Spleen (tissue), 11 donors: ENCODE measurements at regions not wholly inside any gene's neighbourhood (a gene's known extent, or its start where the extent isn't known, plus 50 kb on each side); places are given as distances from the start of the nearest gene placed in this dataset.
"Not testable (repeated sequence)": the region's sequence is repeated elsewhere in the genome, so short reads cannot be mapped to it uniquely, and the experiment has no call there.

Experiments
- DNase-seq: peaks from one replicate; pipeline ENCODE4 v3.0.0-alpha.2; 2020
- H3K27ac ChIP-seq, 8 donors: fragments of 200-600 bp; sonication (generic) in 7 of 8; 1 replicate in 4 of 8; 2 replicates in 4 of 8; pipeline versions ENCODE4 v1.5.0 to v1.8.0; 2016 to 2021; ENCODE audit warnings: inconsistent platforms in 4 of 8, mild to moderate bottlenecking in 4 of 8, moderate library complexity in 1 of 8
- H3K27me3 ChIP-seq, 7 donors: fragments of 200-600 bp; sonication (generic) in 6 of 7; replicated peaks in 1 of 7; 1 replicate in 4 of 7; 2 replicates in 3 of 7; pipeline versions ENCODE4 v1.5.0 to v1.8.0; 2016 to 2021; ENCODE audit warnings: inconsistent platforms in 3 of 7, mild to moderate bottlenecking in 1 of 7
- H3K36me3 ChIP-seq, 6 donors: fragments of 200-600 bp; sonication (generic) in 5 of 6; 1 replicate in 4 of 6; 2 replicates in 2 of 6; pipeline versions ENCODE4 v1.5.0 to v1.8.0; 2016 to 2021; ENCODE audit warnings: inconsistent platforms in 2 of 6
- H3K4me1 ChIP-seq, 6 donors: fragments of 200-600 bp; sonication (generic) in 5 of 6; 1 replicate in 3 of 6; 2 replicates in 3 of 6; pipeline versions ENCODE4 v1.5.0 to v1.8.0; 2016 to 2021; ENCODE audit warnings: inconsistent platforms in 3 of 6
- H3K4me3 ChIP-seq, 8 donors: fragments of 200-600 bp; sonication (generic) in 7 of 8; 1 replicate in 4 of 8; 2 replicates in 4 of 8; pipeline versions ENCODE4 v1.5.0 to v1.8.0; 2016 to 2021; ENCODE audit warnings: inconsistent platforms in 4 of 8, mild to moderate bottlenecking in 4 of 8, moderate library complexity in 2 of 8
- H3K9me3 ChIP-seq, 8 donors: fragments of 200-600 bp; sonication (generic) in 7 of 8; 1 replicate in 4 of 8; 2 replicates in 4 of 8; pipeline versions ENCODE4 v1.5.0 to v1.8.0; 2016 to 2021; ENCODE audit warnings: inconsistent platforms in 4 of 8
- POLR2A ChIP-seq, 3 donors: fragments of 450-650 bp; IDR thresholded peaks; one replicate each; pipeline ENCODE4 v1.5.1; 2017; ENCODE audit warnings: antibody characterized with exemption in 3 of 3, mild to moderate bottlenecking in 1 of 3
- POLR2AphosphoS5 ChIP-seq, 3 donors: sonication (generic); formaldehyde crosslinking; IDR thresholded peaks; one replicate each; pipeline ENCODE4 v1.5.1; 2017; ENCODE audit warnings: antibody characterized with exemption in 3 of 3
- WGBS, 5 donors: extraction: QIAGEN DNeasy Blood & Tissue Kit in 3 of 5; methylation state at CpG; one replicate each; pipeline versions ENCODE4 v1.1.5 to v1.1.7; 2013 to 2018; 5-methylcytosine and 5-hydroxymethylcytosine counted together
- intact Hi-C: fragments of 100-400 bp; cut with DNase I; formaldehyde crosslinking; loops from one replicate; pipeline ENCODE4 v1.15.0; 2023; ENCODE audit warnings: low total_unique reads
- TF ChIP-seq, protein P1 (sequence below), 11 experiments: fragments of 200-600 bp in 7 of 11; fragments of 450-650 bp in 4 of 11; sonication (generic) in 4 of 11; IDR thresholded peaks in 8 of 11; conservative IDR thresholded peaks in 3 of 11; 1 replicate in 7 of 11; 2 replicates in 4 of 11; pipeline versions ENCODE4 v1.4.0 to v1.8.0; 2016 to 2021; ENCODE audit warnings: antibody characterized with exemption in 11 of 11, inconsistent platforms in 4 of 11, mild to moderate bottlenecking in 1 of 11
- donor health status: healthy with polysubstance abuse.
- donor health status: DM: no; HTN: no; CAD: no; lungs with moderate emphysema.
- donor health status: DM: no; HTN: no; CAD: no.
- donor health status: Bipolar disorder and iron deficiency.
- donor health status: healthy.
- donor health status: DM: no; HTN: no; CAD: no.
- donor health status: DM: yes; HTN: yes; CAD: no.

DNA sequence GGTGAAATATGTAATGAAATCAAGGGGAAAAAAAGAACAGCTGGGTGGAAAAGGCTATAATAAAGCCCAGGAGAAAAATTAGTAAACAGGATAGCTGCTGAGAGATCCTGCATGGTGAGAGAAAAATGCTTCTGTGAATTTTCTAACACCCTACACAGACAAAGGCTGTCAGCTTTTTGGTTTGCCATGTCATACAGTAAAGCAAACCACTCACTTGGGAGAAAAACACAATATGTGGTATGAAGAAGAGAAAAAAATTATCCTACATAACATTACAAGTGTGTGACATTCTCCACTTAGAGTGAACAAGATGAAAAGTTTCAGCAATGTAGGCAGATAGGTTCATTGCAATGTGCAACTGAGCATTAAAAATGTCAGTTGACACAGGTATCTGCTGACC lies 133.6 kb downstream of the PLPPR4 start:
- Histone ChIP-seq H3K27ac (no peak overlapping the region), H3K27me3 (no peaks in the 10 kb centered on the region), H3K9me3 (no peaks in the 10 kb centered on the region), H3K36me3 (no peaks in the 10 kb centered on the region), H3K4me3 (no peak overlapping the region), H3K4me1 (no peaks in the 10 kb centered on the region)
- intact Hi-C loops: no loop called here
- TF ChIP-seq, protein P1, sequence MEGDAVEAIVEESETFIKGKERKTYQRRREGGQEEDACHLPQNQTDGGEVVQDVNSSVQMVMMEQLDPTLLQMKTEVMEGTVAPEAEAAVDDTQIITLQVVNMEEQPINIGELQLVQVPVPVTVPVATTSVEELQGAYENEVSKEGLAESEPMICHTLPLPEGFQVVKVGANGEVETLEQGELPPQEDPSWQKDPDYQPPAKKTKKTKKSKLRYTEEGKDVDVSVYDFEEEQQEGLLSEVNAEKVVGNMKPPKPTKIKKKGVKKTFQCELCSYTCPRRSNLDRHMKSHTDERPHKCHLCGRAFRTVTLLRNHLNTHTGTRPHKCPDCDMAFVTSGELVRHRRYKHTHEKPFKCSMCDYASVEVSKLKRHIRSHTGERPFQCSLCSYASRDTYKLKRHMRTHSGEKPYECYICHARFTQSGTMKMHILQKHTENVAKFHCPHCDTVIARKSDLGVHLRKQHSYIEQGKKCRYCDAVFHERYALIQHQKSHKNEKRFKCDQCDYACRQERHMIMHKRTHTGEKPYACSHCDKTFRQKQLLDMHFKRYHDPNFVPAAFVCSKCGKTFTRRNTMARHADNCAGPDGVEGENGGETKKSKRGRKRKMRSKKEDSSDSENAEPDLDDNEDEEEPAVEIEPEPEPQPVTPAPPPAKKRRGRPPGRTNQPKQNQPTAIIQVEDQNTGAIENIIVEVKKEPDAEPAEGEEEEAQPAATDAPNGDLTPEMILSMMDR (IDR thresholded peaks at IDR 0.05 in 8 of 11, conservative IDR thresholded peaks at IDR 0.05 in 3 of 11): no peak
- no peak for TF ChIP-seq POLR2AphosphoS5 (IDR thresholded peaks at IDR 0.05)
- TF ChIP-seq POLR2A (IDR thresholded peaks at IDR 0.05): no peak
- DNase-seq: no peak

DNA sequence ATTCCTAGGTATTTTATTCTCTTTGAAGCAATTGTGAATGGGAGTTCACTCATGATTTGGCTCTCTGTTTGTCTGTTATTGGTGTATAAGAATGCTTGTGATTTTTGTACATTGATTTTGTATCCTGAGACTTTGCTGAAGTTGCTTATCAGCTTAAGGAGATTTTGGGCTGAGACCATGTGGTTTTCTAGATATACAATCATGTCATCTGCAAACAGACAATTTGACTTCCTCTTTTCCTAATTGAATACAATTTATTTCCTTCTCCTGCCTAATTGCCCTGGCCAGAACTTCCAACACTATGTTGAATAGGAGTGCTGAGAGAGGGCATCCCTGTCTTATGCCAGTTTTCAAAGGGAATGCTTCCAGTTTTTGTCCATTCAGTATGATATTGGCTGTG lies 137.3 kb downstream of the PLPPR4 start:
- H3K4me3 ChIP-seq, H3K4me1 ChIP-seq, H3K27me3 ChIP-seq, H3K27ac ChIP-seq, intact Hi-C loops, DNase-seq, H3K36me3 ChIP-seq, H3K9me3 ChIP-seq: not testable (repeated sequence)

DNA sequence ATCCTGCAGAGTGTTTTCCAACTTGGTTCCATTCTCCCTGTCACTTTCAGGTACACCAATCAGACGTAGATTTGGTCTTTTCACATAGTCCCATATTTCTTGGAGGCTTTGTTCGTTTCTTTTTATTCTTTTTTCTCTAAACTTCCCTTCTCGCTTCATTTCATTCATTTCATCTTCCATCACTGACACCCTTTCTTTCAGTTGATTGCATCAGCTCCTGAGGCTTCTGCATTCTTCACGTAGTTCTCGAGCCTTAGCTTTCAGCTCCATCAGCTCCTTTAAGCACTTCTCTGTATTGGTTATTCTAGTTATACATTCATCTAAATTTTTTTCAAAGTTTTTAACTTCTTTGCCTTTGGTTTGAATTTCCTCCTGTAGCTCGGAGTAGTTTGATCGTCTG lies 140.1 kb downstream of the PLPPR4 start:
- DNase-seq, H3K27me3 ChIP-seq, H3K9me3 ChIP-seq, H3K4me1 ChIP-seq, H3K4me3 ChIP-seq, intact Hi-C loops, H3K27ac ChIP-seq, H3K36me3 ChIP-seq: not testable (repeated sequence)
- 86 to 96% (median 92%) methylated on average over 5 to 7 of the region's 7 CpGs for WGBS, 5 donors

DNA sequence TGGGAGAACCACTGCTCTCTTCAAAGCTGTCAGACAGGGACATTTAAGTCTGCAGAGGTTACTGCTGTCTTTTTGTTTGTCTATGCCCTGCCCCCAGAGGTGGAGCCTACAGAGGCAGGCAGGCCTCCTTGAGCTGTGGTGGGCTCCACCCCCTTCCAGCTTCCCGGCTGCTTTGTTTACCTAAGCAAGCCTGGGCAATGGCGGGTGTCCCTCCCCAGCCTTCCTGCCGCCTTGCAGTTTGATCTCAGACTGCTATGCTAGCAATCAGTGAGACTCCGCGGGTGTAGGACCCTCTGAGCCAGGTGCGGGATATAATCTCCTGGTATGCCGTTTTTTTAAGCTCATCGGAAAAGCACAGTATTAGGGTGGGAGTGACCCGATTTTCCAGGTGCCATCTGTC lies 141.0 kb downstream of the PLPPR4 start:
- H3K9me3 ChIP-seq, H3K36me3 ChIP-seq, H3K4me1 ChIP-seq, H3K27me3 ChIP-seq, DNase-seq, H3K27ac ChIP-seq, H3K4me3 ChIP-seq, intact Hi-C loops: not testable (repeated sequence)
- 87 to 94% (median 93%) methylated on average over 9 of the region's 9 CpGs for WGBS, 5 donors

DNA sequence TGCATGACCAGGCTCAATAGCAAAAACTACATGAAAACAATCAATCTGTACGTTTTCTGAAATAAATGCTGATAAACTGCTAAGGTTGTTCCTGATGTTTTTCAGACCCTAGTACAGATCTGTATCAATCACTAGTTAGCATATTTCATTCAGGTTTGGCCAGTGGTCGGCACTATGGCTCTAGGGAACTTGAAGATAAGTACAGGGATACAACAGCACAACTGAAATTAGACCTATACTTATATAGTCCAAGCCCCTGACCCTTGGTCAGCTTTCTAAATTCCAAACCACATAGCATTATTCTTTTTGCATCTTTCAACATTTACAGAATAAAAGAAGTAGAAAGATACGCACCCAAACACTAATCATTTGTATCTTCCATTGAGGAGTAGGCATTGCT lies 142.7 kb downstream of the PLPPR4 start:
- no peak for DNase-seq
- TF ChIP-seq POLR2AphosphoS5 (IDR thresholded peaks at IDR 0.05): no peak
- TF ChIP-seq, protein P1 (IDR thresholded peaks at IDR 0.05 in 8 of 11, conservative IDR thresholded peaks at IDR 0.05 in 3 of 11): no peak
- TF ChIP-seq POLR2A (IDR thresholded peaks at IDR 0.05): no peak
- H3K27me3 ChIP-seq: no peaks in the 10 kb centered on the region
- H3K4me1 ChIP-seq: no peaks in the 10 kb centered on the region
- no peak overlapping the region for H3K27ac ChIP-seq
- no peaks in the 10 kb centered on the region for H3K9me3 ChIP-seq
- WGBS, 5 donors: 74 to 81% (median 76%) methylated on average over 3 of the region's 3 CpGs
- intact Hi-C loops: no loop called here
- H3K4me3 ChIP-seq: no peak overlapping the region
- no peaks in the 10 kb centered on the region for H3K36me3 ChIP-seq

DNA sequence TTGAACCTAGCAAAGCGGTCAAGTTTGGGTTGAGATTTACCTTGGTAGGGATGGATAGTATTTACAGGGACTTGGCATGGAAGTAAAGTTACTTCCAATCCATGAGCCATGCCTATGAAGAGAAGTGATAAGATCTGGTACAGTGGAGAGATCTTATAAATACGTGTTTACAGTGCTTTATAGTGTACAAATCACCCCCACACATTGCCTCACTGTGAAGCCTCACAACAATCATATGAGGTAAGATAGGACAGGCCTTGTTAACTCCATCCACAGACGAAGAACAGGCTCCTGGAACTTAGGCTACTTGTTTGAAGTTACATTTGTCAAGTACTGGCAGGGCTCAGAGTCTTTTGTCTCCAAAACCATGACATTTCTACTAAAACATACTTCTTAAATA lies 159.8 kb downstream of the PLPPR4 start:
- Histone ChIP-seq H3K36me3 (no peaks in the 10 kb centered on the region), H3K4me3 (no peak overlapping the region), H3K27ac (no peak overlapping the region), H3K9me3 (peaks cover 0 to 5% (median 0%) of the 10 kb centered on the region in 8 donors), H3K4me1 (no peaks in the 10 kb centered on the region), H3K27me3 (no peaks in the 10 kb centered on the region)
- 72 to 84% (median 73%) methylated on average over 3 of the region's 3 CpGs for WGBS, 5 donors
- no peak for DNase-seq
- TF ChIP-seq POLR2A (IDR thresholded peaks at IDR 0.05) (no peak), POLR2AphosphoS5 (IDR thresholded peaks at IDR 0.05) (no peak)
- TF ChIP-seq, protein P1 (IDR thresholded peaks at IDR 0.05 in 8 of 11, conservative IDR thresholded peaks at IDR 0.05 in 3 of 11): no peak
- intact Hi-C loops: no loop called here
